ENCODE measurements at regions not wholly inside any gene's neighbourhood (a gene's known extent, or its start where the extent isn't known, plus 50 kb on each side); places are given as distances from the start of the nearest gene placed in this dataset.

DNA sequence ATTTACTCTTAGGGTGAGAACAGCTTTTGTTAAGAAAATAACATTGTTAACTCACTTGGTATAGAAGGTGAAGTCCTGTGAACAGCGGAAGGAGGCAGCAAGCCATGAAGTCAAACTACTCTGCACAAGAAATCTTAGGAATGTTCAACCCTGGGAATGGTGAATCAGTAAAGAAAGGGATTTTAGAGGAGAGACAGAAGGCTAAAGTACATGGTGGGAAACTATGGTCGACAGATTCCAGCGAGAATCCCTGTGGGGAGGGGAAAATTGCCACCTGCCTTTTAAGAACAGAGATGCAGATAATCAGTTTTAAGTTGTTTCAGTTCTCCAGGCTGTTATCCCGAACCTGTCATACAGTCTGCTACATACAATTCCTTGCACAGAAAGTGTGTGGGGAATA lies 63.2 kb upstream of the PTPRR start (continued):
- TF ChIP-seq USF1 (IDR thresholded peaks at IDR 0.05; ENCODE audit: borderline replicate concordance, low read depth) (no peak), RCOR1 (IDR thresholded peaks at IDR 0.05; ENCODE audit: low read length) (no peak), TCF12 (IDR thresholded peaks at IDR 0.05) (no peak), FOSL2 (IDR thresholded peaks at IDR 0.05; ENCODE audit: borderline replicate concordance, low read depth) (no peak), EZH2phosphoT487 (IDR thresholded peaks at IDR 0.05; ENCODE audit: borderline replicate concordance, low read depth) (no peak)

- H3K27ac ChIP-seq (ENCODE audit: low read depth in 2 of 2, low read length in 1 of 2) = peak overlapping the region in 1 of 2 experiments; percentile 22; a peak in 1 of 4 replicates
- no peaks in the 10 kb centered on the region for H3K27me3 ChIP-seq (ENCODE audit: insufficient read depth)
- no peaks in the 10 kb centered on the region for H3K9me3 ChIP-seq
- CTCF ChIA-PET = interaction anchor here (1.0 to 1.4 kb wide), 2 partner anchors 13 to 30 kb away, joined by 3 read pairs; no protein-coding TSS in a partner anchor
- no peak overlapping the region for H3K9ac ChIP-seq
- no peak overlapping the region for H3K4me2 ChIP-seq
- H3K4me1 ChIP-seq (ENCODE audit: control insufficient read depth in 1 of 2, insufficient read depth in 2 of 2, low read depth in 1 of 2, low read length in 1 of 2) = peaks cover 0 to 20% of the 10 kb centered on the region in 2 experiments; a peak in 2 of 4 replicates
- H2AFZ ChIP-seq (ENCODE audit: low read depth) = no peak overlapping the region
- H3K9me2 ChIP-seq = no peaks in the 10 kb centered on the region
- no peaks in the 10 kb centered on the region for H3K79me2 ChIP-seq (ENCODE audit: insufficient read depth)
- no peak for TF ChIP-seq EZH2phosphoT487 (IDR thresholded peaks at IDR 0.05; ENCODE audit: borderline replicate concordance, low read depth)
- TF ChIP-seq FOXM1 (IDR thresholded peaks at IDR 0.05; ENCODE audit: low read depth) = no peak
- TF ChIP-seq, protein P1, sequence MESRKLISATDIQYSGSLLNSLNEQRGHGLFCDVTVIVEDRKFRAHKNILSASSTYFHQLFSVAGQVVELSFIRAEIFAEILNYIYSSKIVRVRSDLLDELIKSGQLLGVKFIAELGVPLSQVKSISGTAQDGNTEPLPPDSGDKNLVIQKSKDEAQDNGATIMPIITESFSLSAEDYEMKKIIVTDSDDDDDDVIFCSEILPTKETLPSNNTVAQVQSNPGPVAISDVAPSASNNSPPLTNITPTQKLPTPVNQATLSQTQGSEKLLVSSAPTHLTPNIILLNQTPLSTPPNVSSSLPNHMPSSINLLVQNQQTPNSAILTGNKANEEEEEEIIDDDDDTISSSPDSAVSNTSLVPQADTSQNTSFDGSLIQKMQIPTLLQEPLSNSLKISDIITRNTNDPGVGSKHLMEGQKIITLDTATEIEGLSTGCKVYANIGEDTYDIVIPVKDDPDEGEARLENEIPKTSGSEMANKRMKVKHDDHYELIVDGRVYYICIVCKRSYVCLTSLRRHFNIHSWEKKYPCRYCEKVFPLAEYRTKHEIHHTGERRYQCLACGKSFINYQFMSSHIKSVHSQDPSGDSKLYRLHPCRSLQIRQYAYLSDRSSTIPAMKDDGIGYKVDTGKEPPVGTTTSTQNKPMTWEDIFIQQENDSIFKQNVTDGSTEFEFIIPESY (IDR thresholded peaks at IDR 0.05; ENCODE audit: borderline replicate concordance, low read depth) = no peak
- TF ChIP-seq NRF1 (IDR thresholded peaks at IDR 0.05; ENCODE audit: low read depth, low read length) = no peak
- TF ChIP-seq MEF2A (IDR thresholded peaks at IDR 0.05; ENCODE audit: borderline replicate concordance, low read depth) = no peak
- no peak for TF ChIP-seq RCOR1 (IDR thresholded peaks at IDR 0.05; ENCODE audit: low read length)
- TF ChIP-seq POLR2AphosphoS5 (IDR thresholded peaks at IDR 0.05; ENCODE audit: low read depth, low read length) = no peak
- no peak for TF ChIP-seq ELF1 (IDR thresholded peaks at IDR 0.05)
- no peak for TF ChIP-seq FOXJ3 (CRISPR knock-in tag; IDR thresholded peaks at IDR 0.05)
- TF ChIP-seq CTCF (IDR thresholded peaks at IDR 0.05) = no peak
- no peak for TF ChIP-seq USF2 (IDR thresholded peaks at IDR 0.05; ENCODE audit: borderline replicate concordance, low read depth, low read length)
- TF ChIP-seq RAD21 (IDR thresholded peaks at IDR 0.05; ENCODE audit: low read length) = no peak
- TF ChIP-seq TEAD4 (IDR thresholded peaks at IDR 0.05; ENCODE audit: borderline replicate concordance, insufficient read depth) = no peak
- TF ChIP-seq PBX3 (IDR thresholded peaks at IDR 0.05) = no peak
- POLR2A ChIA-PET = no interaction called here
- no peaks in the 10 kb centered on the region for H3K36me3 ChIP-seq (replicated peaks in 1 of 2; ENCODE audit: control insufficient read depth in 1 of 2, insufficient read depth in 2 of 2, low read length in 1 of 2)
- H4K20me1 ChIP-seq (ENCODE audit: insufficient read depth) = no peaks in the 10 kb centered on the region
- H3F3A ChIP-seq (replicated peaks; ENCODE audit: insufficient read depth) = no peaks in the 10 kb centered on the region
- H3K4me3 ChIP-seq (ENCODE audit: low read depth in 2 of 2, low read length in 1 of 2) = no peak overlapping the region
- WGBS (ENCODE audit: low lambda C conversion rate) = 43% methylated on average over 2 of the region's 2 CpGs
- no peak for DNase-seq
These were observed 62.5 kb upstream of the PTPRR start for GRCh38 chr12:70982991-70983390.
